ENCODE measurements at regions not wholly inside any gene's neighbourhood (a gene's known extent, or its start where the extent isn't known, plus 50 kb on each side); places are given as distances from the start of the nearest gene placed in this dataset.

GRCh38 chr21:33121715-33122475, 52.0 kb downstream of the OLIG1 start:
- peaks cover under 1% of the 10 kb centered on the region in 2 experiments for H3K4me1 ChIP-seq (ENCODE audit: control insufficient read depth in 1 of 2, insufficient read depth in 1 of 2, low read depth in 1 of 2, low read length in 1 of 2)
- no peaks in the 10 kb centered on the region for H3K36me3 ChIP-seq
- H3K27me3 ChIP-seq, result no peaks in the 10 kb centered on the region
- no peaks in the 10 kb centered on the region for H3K9me3 ChIP-seq
- no peak overlapping the region for H3K4me3 ChIP-seq (ENCODE audit: low read depth in 1 of 2, low read length in 1 of 2)
- no peak for TF ChIP-seq CTCF (IDR thresholded peaks at IDR 0.05)
- H3K27ac ChIP-seq, result no peak overlapping the region

GRCh38 chr21:33122507-33122906, 52.6 kb downstream of the OLIG1 start:
- no peaks in the 10 kb centered on the region for H3K36me3 ChIP-seq
- H3K4me3 ChIP-seq (ENCODE audit: low read depth in 1 of 2, low read length in 1 of 2), result no peak overlapping the region
- TF ChIP-seq CTCF (IDR thresholded peaks at IDR 0.05), result no peak
- H3K27ac ChIP-seq, result no peak overlapping the region
- peaks cover 7% of the 10 kb centered on the region in 2 experiments for H3K4me1 ChIP-seq (ENCODE audit: control insufficient read depth in 1 of 2, insufficient read depth in 1 of 2, low read depth in 1 of 2, low read length in 1 of 2)
- H3K27me3 ChIP-seq, result peaks cover 2% of the 10 kb centered on the region
- no peaks in the 10 kb centered on the region for H3K9me3 ChIP-seq

- peaks cover 12% of the 10 kb centered on the region for H3K27me3 ChIP-seq
- no peaks in the 10 kb centered on the region for H3K36me3 ChIP-seq
Observed at GRCh38 chr21:33123374-33124123, 53.6 kb downstream of the OLIG1 start.

GRCh38 chr21:33124889-33125288, 54.9 kb downstream of the OLIG1 start:
- Histone ChIP-seq H3K4me3 (ENCODE audit: low read depth in 1 of 2, low read length in 1 of 2) (no peak overlapping the region), H3K27ac (no peak overlapping the region), H3K36me3 (no peaks in the 10 kb centered on the region), H3K4me1 (ENCODE audit: control insufficient read depth in 1 of 2, insufficient read depth in 1 of 2, low read depth in 1 of 2, low read length in 1 of 2) (peaks cover 7 to 8% of the 10 kb centered on the region in 2 experiments), H3K27me3 (peaks cover 26% of the 10 kb centered on the region), H3K9me3 (no peaks in the 10 kb centered on the region)
- no peak for TF ChIP-seq CTCF (IDR thresholded peaks at IDR 0.05)

More at GRCh38 chr21:33123374-33124123, 53.6 kb downstream of the OLIG1 start:
- H3K4me1 ChIP-seq (ENCODE audit: control insufficient read depth in 1 of 2, insufficient read depth in 1 of 2, low read depth in 1 of 2, low read length in 1 of 2), result peaks cover 7 to 8% of the 10 kb centered on the region in 2 experiments
- no peaks in the 10 kb centered on the region for H3K9me3 ChIP-seq
- TF ChIP-seq CTCF (IDR thresholded peaks at IDR 0.05), result no peak
- no peak overlapping the region for H3K27ac ChIP-seq
- H3K4me3 ChIP-seq (ENCODE audit: low read depth in 1 of 2, low read length in 1 of 2), result no peak overlapping the region

GRCh38 chr21:33125680-33126375, 55.9 kb downstream of the OLIG1 start:
- H3K27me3 ChIP-seq, result peaks cover 34% of the 10 kb centered on the region
- H3K4me1 ChIP-seq (ENCODE audit: control insufficient read depth in 1 of 2, insufficient read depth in 1 of 2, low read depth in 1 of 2, low read length in 1 of 2), result peaks cover 7 to 8% of the 10 kb centered on the region in 2 experiments
- H3K27ac ChIP-seq, result no peak overlapping the region
- H3K4me3 ChIP-seq (ENCODE audit: low read depth in 1 of 2, low read length in 1 of 2), result no peak overlapping the region
- no peaks in the 10 kb centered on the region for H3K9me3 ChIP-seq
- H3K36me3 ChIP-seq, result no peaks in the 10 kb centered on the region
- TF ChIP-seq CTCF (IDR thresholded peaks at IDR 0.05), result no peak
